BE2C (cell line): ENCODE measurements at regions not wholly inside any gene's neighbourhood (a gene's known extent, or its start where the extent isn't known, plus 50 kb on each side); places are given as distances from the start of the nearest gene placed in this dataset.

Experiments
- DNase-seq: peaks from one replicate; pipeline ENCODE4 v3.0.0-alpha.2; 2020
- H3K27me3 ChIP-seq: fragments of 250-450 bp; sonication (Bioruptor Pico); 2 replicates; pipeline ENCODE4 v1.5.1; 2020; ENCODE audit warnings: mild to moderate bottlenecking
- H3K36me3 ChIP-seq: fragments of 250-450 bp; sonication (Bioruptor Pico); 2 replicates; pipeline ENCODE4 v1.5.1; 2020; ENCODE audit warnings: mild to moderate bottlenecking
- H3K4me1 ChIP-seq: fragments of 250-450 bp; sonication (Bioruptor Pico); 2 replicates; pipeline ENCODE4 v1.5.1; 2020
- H3K4me3 ChIP-seq: 2 replicates; pipeline ENCODE4 v1.5.1; 2011; ENCODE audit warnings: low read depth, low read length
- H3K9me3 ChIP-seq: fragments of 250-450 bp; sonication (Bioruptor Pico); 2 replicates; pipeline ENCODE4 v1.5.1; 2020
- CTCF ChIP-seq: IDR thresholded peaks from 2 replicates; pipeline ENCODE4 v1.5.1; 2012; ENCODE audit warnings: mild to moderate bottlenecking, low read depth, low read length

- no peaks in the 10 kb centered on the region for H3K4me1 ChIP-seq
- H3K9me3 ChIP-seq = no peaks in the 10 kb centered on the region
- no peak for TF ChIP-seq CTCF
- no peak overlapping the region for H3K4me3 ChIP-seq
- DNase-seq = no peak
- H3K27me3 ChIP-seq = no peaks in the 10 kb centered on the region
- no peaks in the 10 kb centered on the region for H3K36me3 ChIP-seq
These were observed 450.0 kb downstream of the FOXG1 start for GRCh38 chr14:29216268-29217232.

DNA sequence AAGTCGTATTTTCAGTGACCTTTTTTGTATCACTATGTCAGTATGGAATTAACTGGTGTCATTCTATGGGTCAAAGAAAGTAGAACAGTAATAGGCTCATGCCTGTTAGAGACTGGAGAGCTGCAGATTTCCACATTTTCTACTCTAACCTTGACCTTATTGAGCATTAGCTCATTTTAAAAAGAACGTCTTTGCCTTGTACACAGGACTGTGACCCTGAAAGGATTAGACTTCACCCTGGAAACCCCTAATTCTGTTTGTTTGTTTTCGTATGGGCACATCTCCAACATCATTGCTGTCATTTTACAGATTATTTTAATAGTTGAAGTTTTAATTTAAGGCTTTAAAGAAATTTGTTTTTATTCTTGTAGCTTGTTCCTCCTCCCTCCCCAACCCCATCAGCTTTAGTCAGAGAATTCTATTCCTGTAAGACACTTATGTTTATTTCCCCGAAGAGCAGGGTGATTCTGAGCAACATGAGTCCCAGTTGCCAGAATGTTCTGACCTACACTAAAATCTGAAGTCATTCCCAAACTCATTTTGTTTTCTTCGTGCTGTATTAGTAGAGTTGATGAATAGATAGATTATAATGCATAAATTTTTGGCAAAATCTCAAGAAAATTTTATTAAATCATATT, 451.3 kb downstream of the FOXG1 start:
- TF ChIP-seq CTCF = no peak
- no peaks in the 10 kb centered on the region for H3K4me1 ChIP-seq
- no peaks in the 10 kb centered on the region for H3K9me3 ChIP-seq
- no peak for DNase-seq
- H3K27me3 ChIP-seq = no peaks in the 10 kb centered on the region
- no peaks in the 10 kb centered on the region for H3K36me3 ChIP-seq
- H3K4me3 ChIP-seq = no peak overlapping the region

- Histone ChIP-seq H3K4me3 (no peak overlapping the region), H3K9me3 (no peaks in the 10 kb centered on the region), H3K36me3 (no peaks in the 10 kb centered on the region), H3K27me3 (no peaks in the 10 kb centered on the region), H3K4me1 (no peaks in the 10 kb centered on the region)
- no peak for DNase-seq
- TF ChIP-seq CTCF = no peak
These were observed 453.5 kb downstream of the FOXG1 start for GRCh38 chr14:29220072-29220471.

DNA sequence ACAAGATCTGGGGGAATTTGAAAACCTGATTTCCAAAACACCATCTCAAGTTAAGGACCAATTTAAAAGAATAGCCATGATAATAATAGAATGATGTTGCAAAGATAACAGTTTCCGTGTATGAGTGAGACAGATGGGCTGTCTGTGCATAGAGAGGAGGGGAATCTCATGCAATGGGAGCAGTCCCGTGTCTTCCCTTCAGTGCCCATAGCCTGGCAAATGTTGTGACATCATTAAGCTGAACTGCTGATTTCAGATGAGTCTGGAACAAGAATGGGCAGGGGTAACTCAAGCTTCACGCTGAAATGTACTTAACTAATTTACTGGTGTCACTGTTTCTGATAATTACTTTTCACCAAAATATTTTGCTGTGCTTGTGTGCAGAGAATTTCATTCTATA, 454.0 kb downstream of the FOXG1 start:
- no peaks in the 10 kb centered on the region for H3K36me3 ChIP-seq
- H3K9me3 ChIP-seq = no peaks in the 10 kb centered on the region
- no peak for DNase-seq
- no peak for TF ChIP-seq CTCF
- no peak overlapping the region for H3K4me3 ChIP-seq
- H3K27me3 ChIP-seq = no peaks in the 10 kb centered on the region
- H3K4me1 ChIP-seq = no peaks in the 10 kb centered on the region

DNA sequence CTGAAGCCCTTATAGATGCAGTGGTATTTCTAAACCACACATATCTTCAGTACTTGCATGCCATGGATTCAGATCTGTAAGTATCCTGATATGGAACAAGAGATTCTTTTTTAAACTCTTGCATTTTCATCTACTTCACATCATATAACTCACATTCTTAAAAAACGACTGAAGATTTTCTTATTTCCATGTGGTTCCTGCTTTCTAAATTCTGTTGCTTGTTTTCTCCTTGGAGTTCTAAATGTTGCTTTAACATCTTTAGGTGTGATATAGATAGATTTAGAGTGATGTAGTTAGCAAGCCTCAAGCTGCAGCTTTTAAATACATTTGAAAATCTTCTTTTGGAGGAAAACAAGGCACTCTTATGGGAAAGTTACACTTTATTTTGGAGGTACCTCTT, 455.4 kb downstream of the FOXG1 start:
- Histone ChIP-seq H3K4me3 (no peak overlapping the region), H3K4me1 (no peaks in the 10 kb centered on the region), H3K9me3 (no peaks in the 10 kb centered on the region), H3K27me3 (no peaks in the 10 kb centered on the region), H3K36me3 (no peaks in the 10 kb centered on the region)
- no peak for TF ChIP-seq CTCF
- no peak for DNase-seq
